Liver (tissue), 7 donors: ENCODE measurements at regions not wholly inside any gene's neighbourhood (a gene's known extent, or its start where the extent isn't known, plus 50 kb on each side); places are given as distances from the start of the nearest gene placed in this dataset.

Experiments
- DNase-seq: peaks from one replicate; pipeline ENCODE4 v3.0.0-alpha.2; 2017; ENCODE audit warnings: low spot score
- H3K27ac ChIP-seq, 2 donors: one replicate each; pipeline ENCODE4 v1.7.0; 2013; ENCODE audit warnings: inconsistent platforms in 2 of 2, low read length in 2 of 2, control low read depth in 1 of 2, low read depth in 1 of 2, mild to moderate bottlenecking in 1 of 2
- H3K27me3 ChIP-seq, 4 donors: one replicate each; pipeline versions ENCODE4 v1.6.1 to v1.7.0; 2013; ENCODE audit warnings: low read length in 3 of 4, inconsistent platforms in 1 of 4, mild to moderate bottlenecking in 1 of 4, moderate library complexity in 1 of 4; ENCODE audit not compliant: control insufficient read depth in 4 of 4, insufficient read depth in 4 of 4
- H3K36me3 ChIP-seq, 4 donors: one replicate each; pipeline versions ENCODE4 v1.6.1 to v1.7.0; 2013; ENCODE audit warnings: low read length in 3 of 4, mild to moderate bottlenecking in 3 of 4, low read depth in 1 of 4, moderate library complexity in 1 of 4; ENCODE audit not compliant: control insufficient read depth in 4 of 4, insufficient read depth in 3 of 4
- H3K4me1 ChIP-seq, 4 donors: one replicate each; pipeline versions ENCODE4 v1.6.1 to v1.7.0; 2013; ENCODE audit warnings: low read length in 3 of 4, mild to moderate bottlenecking in 3 of 4, moderate library complexity in 1 of 4; ENCODE audit not compliant: control insufficient read depth in 4 of 4, insufficient read depth in 4 of 4
- H3K4me3 ChIP-seq, 3 donors: one replicate each; pipeline versions ENCODE4 v1.6.1 to v1.7.0; 2013; ENCODE audit warnings: low read length in 3 of 3, control low read depth in 1 of 3, low read depth in 1 of 3, mild to moderate bottlenecking in 1 of 3
- H3K9ac ChIP-seq, 2 donors: one replicate each; pipeline ENCODE4 v1.7.0; 2013; ENCODE audit warnings: low read length in 2 of 2, mild to moderate bottlenecking in 2 of 2, moderate library complexity in 2 of 2, control low read depth in 1 of 2, low read depth in 1 of 2
- H3K9me3 ChIP-seq, 4 donors: one replicate each; pipeline versions ENCODE4 v1.6.1 to v1.7.0; 2013; ENCODE audit warnings: low read length in 3 of 4; ENCODE audit not compliant: control insufficient read depth in 4 of 4
- ATF3 ChIP-seq: IDR thresholded peaks from 2 replicates; pipeline ENCODE4 v1.6.1; 2016; ENCODE audit warnings: antibody characterized with exemption
- EGR1 ChIP-seq, 2 donors: IDR thresholded peaks; 2 replicates each; pipeline ENCODE4 v1.6.1; 2016 to 2018; ENCODE audit warnings: antibody characterized with exemption in 2 of 2, low read depth in 2 of 2
- FOXA2 ChIP-seq: IDR thresholded peaks from 2 replicates; pipeline ENCODE4 v1.6.1; 2016; ENCODE audit warnings: antibody characterized with exemption
- GABPA ChIP-seq, 2 donors: IDR thresholded peaks in 1 of 2; conservative IDR thresholded peaks in 1 of 2; 2 replicates each; pipeline ENCODE4 v1.6.1; 2016; ENCODE audit warnings: antibody characterized with exemption in 2 of 2, mild to moderate bottlenecking in 1 of 2, moderate library complexity in 1 of 2
- HNF4A ChIP-seq, 2 donors: conservative IDR thresholded peaks; 2 replicates each; pipeline ENCODE4 v1.6.1; 2016; ENCODE audit warnings: antibody characterized with exemption in 2 of 2, mild to moderate bottlenecking in 2 of 2
- HNF4G ChIP-seq: IDR thresholded peaks from 2 replicates; pipeline ENCODE4 v1.6.1; 2016; ENCODE audit warnings: antibody characterized with exemption
- JUND ChIP-seq, 2 donors: IDR thresholded peaks; 2 replicates each; pipeline ENCODE4 v1.6.1; 2016; ENCODE audit warnings: antibody characterized with exemption in 2 of 2
- RAD21 ChIP-seq, 2 donors: IDR thresholded peaks; 2 replicates each; pipeline ENCODE4 v1.6.1; 2016; ENCODE audit warnings: antibody characterized with exemption in 2 of 2, mild to moderate bottlenecking in 2 of 2
- RXRA ChIP-seq, 2 donors: IDR thresholded peaks; 2 replicates each; pipeline ENCODE4 v1.6.1; 2017 to 2018; ENCODE audit warnings: antibody characterized with exemption in 2 of 2, mild to moderate bottlenecking in 1 of 2
- SP1 ChIP-seq: IDR thresholded peaks from 2 replicates; pipeline ENCODE4 v1.6.1; 2018; ENCODE audit warnings: antibody characterized with exemption, mild to moderate bottlenecking
- TAF1 ChIP-seq: conservative IDR thresholded peaks from 2 replicates; pipeline ENCODE4 v1.6.1; 2016; ENCODE audit warnings: antibody characterized with exemption, mild to moderate bottlenecking
- YY1 ChIP-seq: IDR thresholded peaks from 2 replicates; pipeline ENCODE4 v1.6.1; 2016; ENCODE audit warnings: antibody characterized with exemption, mild to moderate bottlenecking
- WGBS: extraction: QIAGEN DNeasy Blood & Tissue Kit; methylation state at CpG from one replicate; pipeline ENCODE4 v1.1.7; 2013; 5-methylcytosine and 5-hydroxymethylcytosine counted together
- TF ChIP-seq, protein P1 (sequence below): IDR thresholded peaks from 2 replicates; pipeline ENCODE4 v1.6.1; 2016; ENCODE audit warnings: antibody characterized with exemption
- TF ChIP-seq, protein P2 (sequence below): IDR thresholded peaks from 2 replicates; pipeline ENCODE4 v1.6.1; 2016; ENCODE audit warnings: antibody characterized with exemption, mild to moderate bottlenecking
- TF ChIP-seq, protein P3 (sequence below): IDR thresholded peaks from 2 replicates; pipeline ENCODE4 v1.6.1; 2016; ENCODE audit warnings: antibody characterized with exemption
- donor health status: healthy.
- donor health status: healthy.
- donor health status: healthy.
- donor health status: healthy.

DNA sequence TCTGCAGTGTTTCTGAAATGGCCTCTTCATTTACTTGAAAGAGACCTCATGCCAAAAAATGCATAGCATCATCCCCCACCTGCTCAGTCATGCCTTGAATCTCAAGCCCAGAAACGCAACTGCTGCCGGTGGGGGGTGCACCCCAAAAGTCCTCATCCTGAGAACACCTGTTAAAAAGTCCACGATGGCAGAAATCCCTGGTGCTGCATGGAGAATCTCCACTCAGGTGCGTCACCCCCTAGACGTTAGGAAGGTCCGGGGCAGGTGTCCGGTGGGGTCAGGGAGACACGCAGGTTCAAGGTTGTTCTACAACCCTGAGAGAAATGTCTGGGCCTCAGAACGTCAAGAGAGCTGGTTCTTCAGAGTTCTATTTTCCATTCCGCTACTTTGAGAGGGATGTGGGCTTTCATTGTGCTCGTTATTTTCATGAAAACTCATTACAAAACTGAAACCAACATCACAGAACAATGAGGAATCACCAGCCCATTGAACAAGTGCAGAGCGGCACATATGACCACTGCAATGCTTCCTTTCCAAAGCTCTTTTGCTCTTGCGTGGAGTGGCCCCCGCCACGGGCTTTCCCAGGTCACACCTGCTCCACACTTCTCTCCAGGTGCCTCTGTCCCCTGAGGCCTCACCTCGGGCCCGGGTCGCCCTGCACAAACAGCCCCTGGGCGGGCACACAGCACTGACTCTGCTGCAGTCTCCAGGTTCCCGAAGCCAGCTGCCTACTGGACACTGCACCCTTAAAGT lies 201.9 kb downstream of the TOMM20 start:
- no peaks in the 10 kb centered on the region for H3K36me3 ChIP-seq
- 79% methylated on average over 20 of the region's 20 CpGs for WGBS
- H3K4me3 ChIP-seq, result no peak overlapping the region
- TF ChIP-seq JUND (IDR thresholded peaks at IDR 0.05) (peak in 1 of 2 donors; percentile 35), SP1 (no peak)
- TF ChIP-seq, protein P1, sequence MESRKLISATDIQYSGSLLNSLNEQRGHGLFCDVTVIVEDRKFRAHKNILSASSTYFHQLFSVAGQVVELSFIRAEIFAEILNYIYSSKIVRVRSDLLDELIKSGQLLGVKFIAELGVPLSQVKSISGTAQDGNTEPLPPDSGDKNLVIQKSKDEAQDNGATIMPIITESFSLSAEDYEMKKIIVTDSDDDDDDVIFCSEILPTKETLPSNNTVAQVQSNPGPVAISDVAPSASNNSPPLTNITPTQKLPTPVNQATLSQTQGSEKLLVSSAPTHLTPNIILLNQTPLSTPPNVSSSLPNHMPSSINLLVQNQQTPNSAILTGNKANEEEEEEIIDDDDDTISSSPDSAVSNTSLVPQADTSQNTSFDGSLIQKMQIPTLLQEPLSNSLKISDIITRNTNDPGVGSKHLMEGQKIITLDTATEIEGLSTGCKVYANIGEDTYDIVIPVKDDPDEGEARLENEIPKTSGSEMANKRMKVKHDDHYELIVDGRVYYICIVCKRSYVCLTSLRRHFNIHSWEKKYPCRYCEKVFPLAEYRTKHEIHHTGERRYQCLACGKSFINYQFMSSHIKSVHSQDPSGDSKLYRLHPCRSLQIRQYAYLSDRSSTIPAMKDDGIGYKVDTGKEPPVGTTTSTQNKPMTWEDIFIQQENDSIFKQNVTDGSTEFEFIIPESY, result no peak
- H3K9ac ChIP-seq, result no peak overlapping the region
- H3K9me3 ChIP-seq, result no peaks in the 10 kb centered on the region
- H3K27me3 ChIP-seq, result no peaks in the 10 kb centered on the region
- no peak for DNase-seq
- H3K27ac ChIP-seq, result peak overlapping the region in 1 of 2 donors; percentile 44
- peaks cover 0 to 7% (median 0%) of the 10 kb centered on the region in 4 donors for H3K4me1 ChIP-seq

DNA sequence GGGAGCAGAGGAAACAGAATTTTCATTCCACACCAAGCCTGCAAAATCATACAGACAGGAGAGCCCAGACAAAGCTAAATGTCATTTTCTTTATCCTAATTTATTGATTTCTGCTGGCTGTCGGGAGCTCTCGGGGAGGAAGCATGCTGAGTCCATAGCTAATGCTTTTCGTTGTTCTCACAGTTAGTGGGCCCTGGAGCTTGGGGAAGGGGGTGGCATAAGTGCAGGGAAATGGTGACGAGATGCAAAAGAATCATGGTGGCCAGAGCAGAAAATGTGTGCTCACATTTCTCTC lies 202.4 kb downstream of the TOMM20 start:
- Histone ChIP-seq H3K9me3 (no peaks in the 10 kb centered on the region), H3K4me3 (no peak overlapping the region), H3K27me3 (no peaks in the 10 kb centered on the region), H3K4me1 (peaks cover 0 to 10% (median 0%) of the 10 kb centered on the region in 4 donors), H3K9ac (peak overlapping the region in 1 of 2 donors; percentile 1), H3K27ac (peak overlapping the region in 1 of 2 donors; percentile 44), H3K36me3 (no peaks in the 10 kb centered on the region)
- 40% methylated on average over 4 of the region's 4 CpGs for WGBS
- TF ChIP-seq YY1, result peak; percentile 7
- TF ChIP-seq RAD21 (IDR thresholded peaks at IDR 0.05), result peak in 1 of 2 donors; percentile 1
- TF ChIP-seq HNF4G, result no peak
- TF ChIP-seq, protein P1, result no peak
- DNase-seq, result no peak

DNA sequence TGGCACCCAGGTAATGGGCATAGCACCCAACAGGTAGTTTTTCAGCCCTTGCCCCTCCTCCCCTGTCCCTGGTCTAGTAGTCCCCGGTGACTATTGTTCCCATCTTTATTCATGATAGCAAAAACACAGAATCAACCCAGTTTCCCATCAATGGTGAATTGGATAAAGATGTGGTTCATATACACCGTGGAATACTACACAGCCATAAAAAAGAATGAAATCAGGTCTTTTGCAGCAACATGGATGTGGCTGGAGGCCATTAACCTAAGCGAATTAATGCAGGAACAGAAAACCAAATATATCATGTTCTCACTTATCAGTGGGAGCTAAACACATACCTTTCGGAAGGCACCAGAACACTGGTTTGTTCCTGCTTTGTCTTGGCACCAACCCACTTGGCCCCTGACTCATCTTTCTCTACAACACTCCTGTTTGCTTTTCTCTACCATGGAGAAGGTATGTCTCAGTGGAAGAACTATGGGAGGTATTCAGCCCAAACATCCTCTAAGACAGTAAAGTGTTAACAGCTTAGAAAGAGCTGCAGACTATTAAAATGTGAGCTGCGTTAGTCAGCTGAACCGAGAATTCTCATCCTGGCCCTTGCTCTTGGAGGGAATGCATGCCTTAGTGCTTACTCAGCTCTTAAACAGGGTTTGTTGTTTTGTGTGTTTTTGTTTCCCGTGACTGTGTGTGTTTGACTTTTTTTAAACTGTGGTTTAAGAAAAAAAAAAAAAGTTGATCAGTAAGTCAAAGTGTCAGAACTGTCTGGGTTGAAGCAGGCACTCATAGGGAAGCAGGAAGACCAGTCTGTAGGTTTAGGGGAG lies 203.0 kb downstream of the TOMM20 start:
- Histone ChIP-seq H3K4me3 (no peak overlapping the region), H3K27me3 (no peaks in the 10 kb centered on the region), H3K9ac (peak overlapping the region in 1 of 2 donors; percentile 1), H3K9me3 (no peaks in the 10 kb centered on the region), H3K27ac (peak overlapping the region; percentile 43 to 44), H3K36me3 (no peaks in the 10 kb centered on the region), H3K4me1 (peaks cover 0 to 10% (median 0%) of the 10 kb centered on the region in 4 donors)
- DNase-seq, result peak; percentile 30
- TF ChIP-seq HNF4A (conservative IDR thresholded peaks at IDR 0.05) (no peak), RXRA (IDR thresholded peaks at IDR 0.05) (peak in 1 of 2 donors; percentile 44), JUND (IDR thresholded peaks at IDR 0.05) (peak in 1 of 2 donors; percentile 41), ATF3 (no peak), GABPA (IDR thresholded peaks at IDR 0.05 in 1 of 2, conservative IDR thresholded peaks at IDR 0.05 in 1 of 2) (no peak), RAD21 (IDR thresholded peaks at IDR 0.05) (peak; percentile 36 to 56), FOXA2 (no peak), TAF1 (no peak), YY1 (peak; percentile 36), EGR1 (IDR thresholded peaks at IDR 0.05; ENCODE audit: low read depth in 2 of 2) (no peak)
- TF ChIP-seq, protein P2, sequence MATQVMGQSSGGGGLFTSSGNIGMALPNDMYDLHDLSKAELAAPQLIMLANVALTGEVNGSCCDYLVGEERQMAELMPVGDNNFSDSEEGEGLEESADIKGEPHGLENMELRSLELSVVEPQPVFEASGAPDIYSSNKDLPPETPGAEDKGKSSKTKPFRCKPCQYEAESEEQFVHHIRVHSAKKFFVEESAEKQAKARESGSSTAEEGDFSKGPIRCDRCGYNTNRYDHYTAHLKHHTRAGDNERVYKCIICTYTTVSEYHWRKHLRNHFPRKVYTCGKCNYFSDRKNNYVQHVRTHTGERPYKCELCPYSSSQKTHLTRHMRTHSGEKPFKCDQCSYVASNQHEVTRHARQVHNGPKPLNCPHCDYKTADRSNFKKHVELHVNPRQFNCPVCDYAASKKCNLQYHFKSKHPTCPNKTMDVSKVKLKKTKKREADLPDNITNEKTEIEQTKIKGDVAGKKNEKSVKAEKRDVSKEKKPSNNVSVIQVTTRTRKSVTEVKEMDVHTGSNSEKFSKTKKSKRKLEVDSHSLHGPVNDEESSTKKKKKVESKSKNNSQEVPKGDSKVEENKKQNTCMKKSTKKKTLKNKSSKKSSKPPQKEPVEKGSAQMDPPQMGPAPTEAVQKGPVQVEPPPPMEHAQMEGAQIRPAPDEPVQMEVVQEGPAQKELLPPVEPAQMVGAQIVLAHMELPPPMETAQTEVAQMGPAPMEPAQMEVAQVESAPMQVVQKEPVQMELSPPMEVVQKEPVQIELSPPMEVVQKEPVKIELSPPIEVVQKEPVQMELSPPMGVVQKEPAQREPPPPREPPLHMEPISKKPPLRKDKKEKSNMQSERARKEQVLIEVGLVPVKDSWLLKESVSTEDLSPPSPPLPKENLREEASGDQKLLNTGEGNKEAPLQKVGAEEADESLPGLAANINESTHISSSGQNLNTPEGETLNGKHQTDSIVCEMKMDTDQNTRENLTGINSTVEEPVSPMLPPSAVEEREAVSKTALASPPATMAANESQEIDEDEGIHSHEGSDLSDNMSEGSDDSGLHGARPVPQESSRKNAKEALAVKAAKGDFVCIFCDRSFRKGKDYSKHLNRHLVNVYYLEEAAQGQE, result no peak
- TF ChIP-seq, protein P1, result no peak
- TF ChIP-seq, protein P3, sequence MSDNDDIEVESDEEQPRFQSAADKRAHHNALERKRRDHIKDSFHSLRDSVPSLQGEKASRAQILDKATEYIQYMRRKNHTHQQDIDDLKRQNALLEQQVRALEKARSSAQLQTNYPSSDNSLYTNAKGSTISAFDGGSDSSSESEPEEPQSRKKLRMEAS, result peak; percentile 34
- whole genome bisulfite sequencing, result 58% methylated on average over 7 of the region's 7 CpGs
